Coronary artery (tissue), 2 donors: ENCODE measurements at regions not wholly inside any gene's neighbourhood (a gene's known extent, or its start where the extent isn't known, plus 50 kb on each side); places are given as distances from the start of the nearest gene placed in this dataset.

Source experiments
- DNase-seq: peaks from one replicate; pipeline ENCODE4 v3.0.0-alpha.2; 2017; ENCODE audit warnings: low spot score
- H3K27ac ChIP-seq, 2 donors: fragments of 200-600 bp; sonication (generic); one replicate each; pipeline ENCODE4 v1.5.1; 2016 to 2019
- H3K4me3 ChIP-seq: fragments of 200-600 bp; sonication (generic); 2 replicates; pipeline ENCODE4 v1.5.1; 2016; ENCODE audit warnings: mild to moderate bottlenecking, moderate library complexity
- CTCF ChIP-seq: fragments of 200-600 bp; sonication (generic); IDR thresholded peaks from one replicate; pipeline ENCODE4 v1.5.1; 2019; ENCODE audit warnings: antibody characterized with exemption

DNA sequence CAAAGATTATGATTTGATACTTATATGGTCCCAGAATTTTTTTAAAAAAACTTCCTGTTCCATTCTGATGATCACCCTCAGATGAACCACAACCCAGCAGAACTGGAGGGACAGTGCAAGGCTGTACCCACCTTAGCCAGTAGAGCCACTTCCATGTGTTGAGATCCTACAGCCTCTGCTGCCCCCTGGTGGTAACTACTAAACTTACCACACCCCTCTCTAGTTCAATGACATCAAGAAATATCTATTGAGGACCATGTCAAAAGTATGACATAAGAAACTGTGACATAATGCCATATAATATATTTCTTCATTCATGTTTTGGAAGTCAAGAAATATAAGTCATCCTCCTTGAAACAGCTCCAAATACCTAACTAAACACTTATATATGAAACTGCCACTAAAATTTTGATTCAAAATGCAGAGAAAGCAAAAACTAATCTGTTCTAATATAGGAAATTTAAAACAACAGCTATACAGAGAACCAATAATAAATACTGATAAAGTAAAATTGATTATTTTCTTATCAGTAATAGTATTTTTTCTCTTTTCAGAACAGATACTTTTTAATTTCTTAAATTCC is 412.6 kb downstream of the KCTD12 start:
- H3K27ac ChIP-seq = no peak overlapping the region

DNA sequence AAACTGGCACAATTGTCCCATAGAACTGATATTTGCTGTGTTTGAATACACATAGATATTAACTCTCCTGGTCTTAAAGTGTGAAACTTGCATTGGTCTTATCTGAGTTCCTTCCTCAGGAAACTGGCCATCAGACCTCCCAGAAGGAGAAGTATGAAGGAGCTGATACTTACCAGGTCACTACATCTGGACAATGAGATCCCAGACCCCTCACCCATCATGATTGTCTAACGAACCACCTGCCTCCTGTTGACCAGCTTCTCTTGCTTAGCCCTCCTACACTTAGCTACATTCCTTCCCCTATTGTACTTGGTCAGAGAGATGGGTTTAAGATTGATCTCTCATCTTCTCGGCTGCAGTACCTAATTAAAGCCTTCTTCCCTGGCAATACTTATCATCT is 413.3 kb downstream of the KCTD12 start:
- DNase-seq = no peak
- no peak overlapping the region for H3K4me3 ChIP-seq
- H3K27ac ChIP-seq = no peak overlapping the region
- no peak for TF ChIP-seq CTCF

More for the DNA sequence above, 412.6 kb downstream of the KCTD12 start:
- no peak overlapping the region for H3K4me3 ChIP-seq
- peak; percentile 62 for TF ChIP-seq CTCF
- peak; percentile 79 for DNase-seq

- no peak for DNase-seq
- no peak overlapping the region for H3K27ac ChIP-seq
- H3K4me3 ChIP-seq = no peak overlapping the region
- no peak for TF ChIP-seq CTCF
These were observed 414.7 kb downstream of the KCTD12 start for GRCh38 chr13:76471486-76471885.

DNA sequence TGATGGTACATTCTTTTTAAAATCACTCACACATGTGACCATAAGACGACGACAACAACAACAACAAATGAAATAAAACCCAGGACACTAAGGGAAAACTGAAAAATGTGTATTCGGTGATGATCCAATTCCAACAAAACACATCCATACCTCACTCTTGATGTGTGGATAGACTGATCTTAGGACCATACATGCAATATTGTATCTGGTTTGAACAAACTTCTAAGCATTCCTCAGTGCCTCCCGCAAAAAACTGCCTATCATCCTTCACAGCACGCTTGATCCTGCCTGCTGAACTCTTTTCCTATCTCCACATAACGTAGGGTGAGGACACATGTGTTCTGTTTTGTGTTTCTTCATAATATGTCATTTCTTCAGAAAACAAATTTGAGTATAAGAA is 415.2 kb downstream of the KCTD12 start:
- DNase-seq = no peak
- no peak for TF ChIP-seq CTCF
- no peak overlapping the region for H3K27ac ChIP-seq
- no peak overlapping the region for H3K4me3 ChIP-seq

GRCh38 chr13:76466043-76466442 is 420.2 kb downstream of the KCTD12 start:
- Histone ChIP-seq H3K27ac (no peak overlapping the region), H3K4me3 (no peak overlapping the region)
- TF ChIP-seq CTCF = no peak
- no peak for DNase-seq

GRCh38 chr13:76463314-76463713 is 422.9 kb downstream of the KCTD12 start:
- no peak for TF ChIP-seq CTCF
- no peak for DNase-seq
- Histone ChIP-seq H3K4me3 (no peak overlapping the region), H3K27ac (no peak overlapping the region)

DNA sequence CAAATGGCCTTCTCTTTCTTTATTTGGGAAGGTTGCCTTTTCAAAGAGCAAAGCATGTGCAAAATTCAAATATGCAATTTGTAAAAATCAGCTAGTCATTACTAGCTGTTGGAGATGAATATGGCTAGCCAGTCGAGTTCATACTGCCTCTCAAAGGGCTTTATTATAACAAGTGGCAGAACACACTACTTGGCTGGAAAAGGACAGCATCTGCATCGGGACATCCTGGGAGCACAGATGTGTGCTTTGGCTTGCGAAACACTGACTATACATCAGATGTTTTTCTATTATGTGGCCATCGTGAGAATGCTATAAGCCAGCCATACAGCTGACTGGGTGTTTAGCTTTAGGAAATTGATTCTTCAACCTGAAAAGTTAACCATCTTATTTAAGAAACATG is 424.2 kb downstream of the KCTD12 start:
- H3K27ac ChIP-seq = no peak overlapping the region
- no peak for TF ChIP-seq CTCF
- H3K4me3 ChIP-seq = no peak overlapping the region
- DNase-seq = no peak
